ENCODE measurements at regions not wholly inside any gene's neighbourhood (a gene's known extent, or its start where the extent isn't known, plus 50 kb on each side); places are given as distances from the start of the nearest gene placed in this dataset.
"Not testable (repeated sequence)": the region's sequence is repeated elsewhere in the genome, so short reads cannot be mapped to it uniquely, and the experiment has no call there.

DNA sequence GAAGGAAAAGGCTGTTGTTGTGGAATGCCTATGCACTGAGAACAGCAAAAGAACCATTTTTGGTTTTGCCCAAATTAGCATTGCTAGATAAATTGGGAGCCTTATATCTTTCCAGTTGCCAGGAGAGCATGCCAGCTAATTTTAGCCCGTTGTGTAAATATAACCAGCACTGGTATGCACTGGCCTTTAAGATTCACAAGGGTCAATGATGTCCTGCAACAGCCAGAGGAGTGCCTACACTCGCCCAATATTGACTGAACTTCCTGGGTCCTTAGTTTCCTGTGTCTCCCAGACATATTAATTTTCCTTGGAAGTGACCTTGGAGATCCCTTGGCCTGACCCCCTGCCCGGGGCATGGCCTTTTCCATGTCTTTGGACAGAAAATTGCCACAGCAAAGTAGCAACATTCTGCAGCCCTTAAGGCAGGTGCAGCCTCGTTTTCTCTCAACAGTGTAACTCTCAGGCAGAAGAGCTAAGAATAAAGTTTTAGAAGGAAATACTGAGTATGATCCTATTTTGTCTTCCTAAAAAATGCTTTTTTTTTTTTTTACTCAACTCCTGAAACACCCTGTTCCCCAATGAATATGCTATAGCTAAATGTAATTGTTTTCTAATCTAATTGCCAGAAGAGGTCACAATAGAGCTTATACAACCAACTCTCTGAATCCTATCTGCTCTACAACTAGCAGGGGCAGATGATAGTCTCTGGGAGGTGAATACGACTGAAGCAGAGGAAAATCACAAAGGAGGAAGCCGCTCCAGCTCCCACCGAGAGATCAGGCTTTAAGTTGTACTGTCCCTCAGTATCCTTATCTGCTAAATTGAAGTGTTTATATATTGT lies 131.9 kb upstream of the PCGF5 start:
- peak; percentile 4 for DNase-seq (ENCODE audit: low read depth)

- DNase-seq (ENCODE audit: low read depth), result no peak
Observed at GRCh38 chr10:91090761-91091529, 129.5 kb upstream of the PCGF5 start.

DNA sequence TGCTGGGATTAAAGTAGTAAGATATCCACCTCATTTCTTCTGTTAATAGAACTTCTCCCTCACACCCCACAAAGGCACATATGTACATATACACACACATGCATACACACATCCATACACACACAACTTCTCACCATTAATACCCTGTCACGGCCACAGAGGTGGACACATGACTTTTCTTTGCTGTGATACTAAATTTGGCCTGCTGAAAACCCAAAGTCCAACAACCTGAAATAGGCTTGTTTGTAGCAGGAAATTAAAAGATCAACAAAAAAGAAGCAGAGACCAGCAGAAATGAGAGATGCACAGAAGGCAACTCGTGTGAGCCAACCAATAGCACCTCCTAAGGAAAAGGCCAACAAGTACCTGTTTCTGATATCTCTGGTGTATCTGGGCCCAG lies 128.7 kb upstream of the PCGF5 start:
- no peak for DNase-seq (ENCODE audit: low read depth)

DNA sequence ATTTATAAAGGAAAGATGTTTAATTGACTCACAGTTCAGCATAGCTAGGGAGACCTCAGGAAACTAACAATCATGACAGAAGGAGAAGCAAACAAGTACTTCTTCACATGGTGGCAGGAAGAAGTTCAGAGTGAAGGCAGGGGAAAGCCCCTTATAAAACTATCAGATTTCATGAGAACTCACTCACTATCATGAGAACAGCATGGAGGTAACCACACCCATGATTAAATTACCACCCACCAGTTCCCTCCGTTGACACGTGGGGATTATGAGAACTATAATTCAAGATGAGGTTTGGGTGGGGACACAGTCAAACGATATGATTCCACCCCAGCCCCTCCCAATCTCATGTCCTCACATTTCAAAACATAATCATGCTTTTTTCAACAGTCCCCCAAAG lies 124.2 kb upstream of the PCGF5 start:
- DNase-seq (ENCODE audit: low read depth), result no peak

- DNase-seq (ENCODE audit: low read depth), result no peak
Observed at GRCh38 chr10:91097313-91097712, 123.2 kb upstream of the PCGF5 start.

- not testable (repeated sequence) for DNase-seq (ENCODE audit: low read depth)
Observed at GRCh38 chr10:91098021-91098420, 122.4 kb upstream of the PCGF5 start.

GRCh38 chr10:91103384-91104192 lies 116.9 kb upstream of the PCGF5 start:
- DNase-seq (ENCODE audit: low read depth), result no peak

DNA sequence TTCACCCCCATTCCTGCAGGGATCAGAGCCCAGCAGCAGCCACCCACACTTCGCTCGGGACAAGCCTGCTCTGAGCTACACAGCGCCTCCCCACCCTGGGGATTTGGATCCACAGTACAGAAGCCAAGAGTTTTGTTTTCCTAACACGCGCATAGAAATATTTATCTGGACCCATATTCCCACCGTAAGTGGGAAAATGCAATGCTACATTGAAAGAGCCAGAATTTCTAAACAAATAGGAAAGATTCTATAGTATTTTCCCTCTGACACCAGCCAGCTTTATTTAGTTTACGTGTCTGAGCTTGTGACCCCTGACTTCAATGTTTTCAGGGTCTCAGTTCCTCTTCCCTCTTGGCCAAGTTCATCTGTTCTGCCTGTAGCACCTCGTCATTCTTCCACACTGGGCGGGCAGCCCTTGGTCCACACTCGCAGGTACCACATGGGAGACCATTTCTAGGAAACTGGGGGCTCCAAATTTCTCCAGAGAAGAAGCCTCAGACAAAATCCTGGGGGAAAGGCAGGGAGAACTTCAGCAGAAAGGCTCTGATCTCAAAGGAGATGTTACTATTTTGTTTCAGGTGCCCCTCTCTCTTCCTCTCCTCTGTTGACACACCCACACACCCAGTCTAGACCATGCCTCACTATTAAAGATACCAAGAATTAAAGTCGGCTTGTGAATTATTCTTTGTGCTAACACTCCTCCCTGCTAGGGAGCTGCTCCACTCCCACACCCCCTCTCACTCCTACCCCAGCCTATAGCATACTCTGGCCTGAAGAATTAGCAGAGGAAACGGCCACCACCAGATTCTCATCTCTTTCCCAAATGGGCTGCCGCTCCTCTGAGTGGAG lies 116.0 kb upstream of the PCGF5 start:
- no peak for DNase-seq (ENCODE audit: low read depth)

- DNase-seq (ENCODE audit: low read depth), result no peak
Observed at GRCh38 chr10:91105269-91105668, 115.2 kb upstream of the PCGF5 start.

DNA sequence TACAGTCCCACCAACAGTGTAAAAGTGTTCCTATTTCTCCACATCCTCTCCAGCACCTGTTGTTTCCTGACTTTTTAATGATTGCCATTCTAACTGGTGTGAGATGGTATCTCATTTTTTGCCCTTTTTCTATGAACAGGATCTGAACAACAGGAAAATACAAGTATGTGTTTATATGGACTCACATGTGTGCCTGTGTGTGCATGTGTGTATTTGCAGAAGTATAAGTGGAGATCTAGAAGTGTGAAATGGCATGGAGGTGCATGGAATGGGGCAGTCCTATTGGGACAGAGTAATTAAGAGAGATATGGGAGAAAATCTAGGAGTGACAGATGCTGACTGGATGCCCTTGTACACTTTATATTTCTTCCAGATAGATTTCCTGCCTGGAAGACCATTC lies 111.6 kb upstream of the PCGF5 start:
- no peak for DNase-seq (ENCODE audit: low read depth)

DNA sequence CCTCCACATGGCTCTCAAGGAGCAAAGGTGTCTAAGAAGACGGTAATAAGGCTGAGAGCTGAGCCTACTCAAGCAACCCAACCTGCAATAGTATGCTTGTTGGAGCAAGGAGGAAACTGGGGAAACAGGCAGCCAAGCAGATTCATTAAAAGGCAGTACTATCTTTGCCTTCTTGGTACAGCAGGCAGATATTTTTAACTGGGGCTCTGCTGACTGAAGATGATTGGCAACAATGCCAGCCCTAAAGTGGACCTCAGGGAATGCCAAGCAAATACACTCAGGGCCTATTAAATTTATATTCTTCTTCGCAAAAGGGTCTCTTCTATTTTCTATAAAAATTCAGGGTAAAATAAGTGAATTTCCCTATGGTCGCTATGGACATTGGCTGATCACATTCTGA lies 109.4 kb upstream of the PCGF5 start:
- no peak for DNase-seq (ENCODE audit: low read depth)

- no peak for DNase-seq (ENCODE audit: low read depth)
Observed at GRCh38 chr10:91115618-91116390, 104.7 kb upstream of the PCGF5 start.

GRCh38 chr10:91117505-91117904 lies 103.0 kb upstream of the PCGF5 start:
- no peak for DNase-seq (ENCODE audit: low read depth)

- no peak for DNase-seq (ENCODE audit: low read depth)
Observed at GRCh38 chr10:91120348-91120747, 100.1 kb upstream of the PCGF5 start.

GRCh38 chr10:91123261-91123660 lies 97.2 kb upstream of the PCGF5 start:
- DNase-seq (ENCODE audit: low read depth), result no peak

DNA sequence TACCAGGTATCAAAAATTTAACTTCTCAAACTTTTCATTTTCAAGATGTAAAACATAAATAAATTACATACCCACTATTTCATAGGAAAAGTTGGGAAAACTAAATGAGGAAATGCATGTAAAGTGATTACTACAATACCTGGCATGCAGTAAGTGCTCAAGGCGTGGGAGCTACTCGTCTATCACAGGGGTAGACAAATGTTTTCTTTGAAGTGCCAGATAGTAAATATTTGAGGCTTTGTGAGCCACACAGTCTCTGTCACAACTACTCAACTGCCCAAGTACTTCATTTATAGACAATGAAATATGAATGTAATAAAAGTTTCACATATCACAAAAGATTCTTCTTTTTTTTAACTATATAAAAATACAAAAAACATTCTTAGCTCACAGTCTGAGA lies 96.4 kb upstream of the PCGF5 start:
- no peak for DNase-seq (ENCODE audit: low read depth)

DNA sequence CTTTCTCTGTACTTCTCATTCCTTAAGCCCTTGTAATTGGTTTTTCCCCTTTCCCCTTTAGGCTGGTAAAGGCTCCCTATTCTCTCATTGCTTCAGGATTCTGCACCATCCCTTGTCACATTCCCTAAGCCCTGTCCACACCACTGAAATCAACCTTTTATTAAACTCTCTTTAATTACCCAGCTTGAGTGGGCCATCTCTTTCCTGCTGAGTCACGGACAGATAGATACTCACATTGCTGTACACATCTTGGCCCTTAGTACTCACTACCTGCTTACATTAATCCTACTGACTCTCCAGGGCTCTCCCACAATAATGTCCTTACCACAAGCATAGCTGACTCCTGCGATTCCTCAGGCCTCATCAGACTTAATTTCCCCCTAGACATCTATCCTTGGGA lies 94.0 kb upstream of the PCGF5 start:
- no peak for DNase-seq (ENCODE audit: low read depth)

DNA sequence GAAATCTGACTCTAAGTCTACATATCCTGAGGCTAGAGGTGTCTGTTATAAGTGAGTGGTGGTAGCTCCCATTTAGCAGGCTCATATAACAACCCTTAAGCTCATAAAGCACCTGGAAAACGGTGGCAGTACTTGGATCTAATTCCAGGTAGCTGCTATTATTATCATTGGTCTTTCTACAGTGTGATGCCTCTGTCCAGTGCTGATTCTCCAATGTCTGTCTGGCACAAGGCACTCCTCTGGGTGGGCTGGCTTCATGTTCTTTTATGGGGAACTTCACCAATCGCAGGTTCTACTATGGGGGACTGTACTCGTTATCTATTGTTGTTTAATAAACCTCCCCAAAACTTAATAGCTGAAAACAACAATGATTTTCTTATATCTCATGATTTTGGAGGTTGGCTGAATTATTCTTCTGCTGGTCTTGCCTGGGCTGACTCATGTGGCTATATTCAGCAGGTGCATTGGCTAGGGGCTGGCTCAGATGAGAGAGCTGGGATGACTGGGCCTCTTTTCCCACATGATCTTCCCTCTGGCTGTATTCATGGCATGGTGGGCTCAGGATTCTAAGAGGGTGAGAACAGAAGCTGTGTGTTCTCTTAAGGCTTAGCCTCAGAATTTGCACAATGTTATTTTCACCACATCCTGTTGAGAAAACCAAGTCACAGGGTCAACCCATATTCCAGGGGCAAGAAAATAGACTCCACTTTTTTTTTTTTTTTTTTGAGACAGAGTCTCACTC lies 93.0 kb upstream of the PCGF5 start:
- DNase-seq (ENCODE audit: low read depth), result no peak

DNA sequence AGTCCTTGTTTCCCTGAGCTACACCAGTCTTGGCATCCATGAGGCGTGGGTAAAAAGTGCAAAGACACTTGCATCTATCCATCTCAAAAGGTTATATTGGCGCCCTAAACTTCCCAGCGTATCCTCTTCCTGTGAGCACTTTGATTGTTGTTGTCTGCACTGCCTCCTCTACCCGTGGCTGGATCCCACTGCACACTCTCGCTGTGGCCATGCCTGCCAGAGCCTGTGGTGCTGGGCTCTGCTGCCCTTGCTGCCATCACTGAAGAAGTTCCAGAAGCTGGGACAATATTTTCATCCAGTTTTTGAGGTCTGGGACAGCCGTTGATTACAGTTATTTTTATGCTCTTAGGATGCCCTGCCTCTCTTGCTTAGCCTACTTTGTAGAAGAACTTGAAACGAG lies 85.3 kb upstream of the PCGF5 start:
- DNase-seq (ENCODE audit: low read depth), result no peak

- no peak for DNase-seq (ENCODE audit: low read depth)
Observed at GRCh38 chr10:91137011-91137643, 83.3 kb upstream of the PCGF5 start.
